Effector memory CD4-positive, alpha-beta T cell (primary cell): ENCODE measurements at regions not wholly inside any gene's neighbourhood (a gene's known extent, or its start where the extent isn't known, plus 50 kb on each side); places are given as distances from the start of the nearest gene placed in this dataset.
A peak's percentile ranks its signal among the peaks of the same experiment; 100 is the strongest.

Experiments
- DNase-seq, 3 donors: peaks; one replicate each; pipeline ENCODE4 v3.0.0-alpha.2; 2020
- H3K27ac ChIP-seq: 2 replicates; pipeline ENCODE4 v1.7.0; 2013; ENCODE audit warnings: mild to moderate bottlenecking, low read length, moderate library complexity; ENCODE audit not compliant: insufficient read depth, poor library complexity, severe bottlenecking
- H3K27me3 ChIP-seq: replicated peaks from 2 replicates; pipeline ENCODE4 v1.7.0; 2013; ENCODE audit warnings: mild to moderate bottlenecking, low read length; ENCODE audit not compliant: insufficient read depth, control insufficient read depth, poor library complexity, severe bottlenecking
- H3K36me3 ChIP-seq: 2 replicates; pipeline ENCODE4 v1.7.0; 2013; ENCODE audit warnings: mild to moderate bottlenecking, low read length, moderate library complexity; ENCODE audit not compliant: control insufficient read depth, insufficient read depth
- H3K4me1 ChIP-seq: 2 replicates; pipeline ENCODE4 v1.7.0; 2013; ENCODE audit warnings: low read length, mild to moderate bottlenecking; ENCODE audit not compliant: control insufficient read depth, insufficient read depth, poor library complexity, severe bottlenecking
- H3K4me3 ChIP-seq: 2 replicates; pipeline ENCODE4 v1.7.0; 2013; ENCODE audit warnings: low read length, low read depth, mild to moderate bottlenecking; ENCODE audit not compliant: insufficient read depth, poor library complexity, severe bottlenecking
- H3K9me3 ChIP-seq: 2 replicates; pipeline ENCODE4 v1.7.0; 2013; ENCODE audit warnings: mild to moderate bottlenecking, low read length, moderate library complexity; ENCODE audit not compliant: control insufficient read depth

GRCh38 chr1:99461499-99461898, 184.4 kb upstream of the PALMD start:
- H3K27me3 ChIP-seq: peaks cover 2% of the 10 kb centered on the region
- no peaks in the 10 kb centered on the region for H3K4me1 ChIP-seq
- DNase-seq: no peak
- H3K4me3 ChIP-seq: no peak overlapping the region
- no peak overlapping the region for H3K27ac ChIP-seq
- no peaks in the 10 kb centered on the region for H3K9me3 ChIP-seq
- no peaks in the 10 kb centered on the region for H3K36me3 ChIP-seq

- Histone ChIP-seq H3K27me3 (no peaks in the 10 kb centered on the region), H3K4me1 (no peaks in the 10 kb centered on the region), H3K27ac (no peak overlapping the region), H3K9me3 (no peaks in the 10 kb centered on the region), H3K36me3 (no peaks in the 10 kb centered on the region), H3K4me3 (no peak overlapping the region)
- DNase-seq: no peak
These were observed 181.2 kb upstream of the PALMD start for GRCh38 chr1:99464738-99465137.

GRCh38 chr1:99465176-99465900, 180.6 kb upstream of the PALMD start:
- Histone ChIP-seq H3K27me3 (no peaks in the 10 kb centered on the region), H3K9me3 (no peaks in the 10 kb centered on the region), H3K27ac (no peak overlapping the region), H3K36me3 (no peaks in the 10 kb centered on the region), H3K4me1 (no peaks in the 10 kb centered on the region), H3K4me3 (no peak overlapping the region)
- DNase-seq: no peak

- no peaks in the 10 kb centered on the region for H3K4me1 ChIP-seq
- no peak for DNase-seq
- no peaks in the 10 kb centered on the region for H3K27me3 ChIP-seq
- H3K9me3 ChIP-seq: no peaks in the 10 kb centered on the region
- no peaks in the 10 kb centered on the region for H3K36me3 ChIP-seq
- no peak overlapping the region for H3K27ac ChIP-seq
- H3K4me3 ChIP-seq: no peak overlapping the region
These were observed 178.3 kb upstream of the PALMD start for GRCh38 chr1:99467645-99468044.

GRCh38 chr1:99469550-99469971, 176.4 kb upstream of the PALMD start:
- Histone ChIP-seq H3K27me3 (no peaks in the 10 kb centered on the region), H3K9me3 (no peaks in the 10 kb centered on the region), H3K4me1 (no peaks in the 10 kb centered on the region), H3K4me3 (no peak overlapping the region), H3K36me3 (no peaks in the 10 kb centered on the region), H3K27ac (no peak overlapping the region)
- DNase-seq: no peak

- no peaks in the 10 kb centered on the region for H3K36me3 ChIP-seq
- no peak overlapping the region for H3K4me3 ChIP-seq
- no peak overlapping the region for H3K27ac ChIP-seq
- no peaks in the 10 kb centered on the region for H3K27me3 ChIP-seq
- DNase-seq: no peak
- no peaks in the 10 kb centered on the region for H3K9me3 ChIP-seq
- H3K4me1 ChIP-seq: no peaks in the 10 kb centered on the region
These were observed 173.0 kb upstream of the PALMD start for GRCh38 chr1:99472893-99473292.

- Histone ChIP-seq H3K9me3 (no peaks in the 10 kb centered on the region), H3K27ac (no peak overlapping the region), H3K4me3 (no peak overlapping the region), H3K27me3 (no peaks in the 10 kb centered on the region), H3K4me1 (no peaks in the 10 kb centered on the region), H3K36me3 (no peaks in the 10 kb centered on the region)
- DNase-seq: no peak
These were observed 171.5 kb upstream of the PALMD start for GRCh38 chr1:99474350-99474893.

GRCh38 chr1:99476058-99476457, 169.9 kb upstream of the PALMD start:
- no peak for DNase-seq
- no peaks in the 10 kb centered on the region for H3K9me3 ChIP-seq
- H3K27ac ChIP-seq: no peak overlapping the region
- no peaks in the 10 kb centered on the region for H3K27me3 ChIP-seq
- H3K36me3 ChIP-seq: no peaks in the 10 kb centered on the region
- H3K4me3 ChIP-seq: no peak overlapping the region
- no peaks in the 10 kb centered on the region for H3K4me1 ChIP-seq

GRCh38 chr1:99481391-99481996, 164.4 kb upstream of the PALMD start:
- peak in 1 of 3 donors; percentile 27 for DNase-seq

GRCh38 chr1:99482286-99482685, 163.6 kb upstream of the PALMD start:
- Histone ChIP-seq H3K9me3 (no peaks in the 10 kb centered on the region), H3K4me1 (no peaks in the 10 kb centered on the region)
- no peak for DNase-seq

More at GRCh38 chr1:99481391-99481996, 164.4 kb upstream of the PALMD start:
- Histone ChIP-seq H3K4me3 (no peak overlapping the region), H3K9me3 (no peaks in the 10 kb centered on the region), H3K36me3 (no peaks in the 10 kb centered on the region), H3K27me3 (no peaks in the 10 kb centered on the region), H3K4me1 (no peaks in the 10 kb centered on the region), H3K27ac (no peak overlapping the region)

More at GRCh38 chr1:99482286-99482685, 163.6 kb upstream of the PALMD start:
- Histone ChIP-seq H3K27me3 (no peaks in the 10 kb centered on the region), H3K36me3 (no peaks in the 10 kb centered on the region), H3K4me3 (no peak overlapping the region), H3K27ac (no peak overlapping the region)
